ENCODE measurements at regions not wholly inside any gene's neighbourhood (a gene's known extent, or its start where the extent isn't known, plus 50 kb on each side); places are given as distances from the start of the nearest gene placed in this dataset.
A peak's percentile ranks its signal among the peaks of the same experiment; 100 is the strongest.

- DNase-seq (ENCODE audit: low read depth in 2 of 2), result no peak
These were observed 51.4 kb upstream of the KANK4 start for GRCh38 chr1:62370594-62370993.

- DNase-seq (ENCODE audit: low read depth in 2 of 2), result no peak
These were observed 52.1 kb upstream of the KANK4 start for GRCh38 chr1:62371375-62371774.

- DNase-seq (ENCODE audit: low read depth in 2 of 2), result no peak
These were observed 54.0 kb upstream of the KANK4 start for GRCh38 chr1:62373221-62373620.

GRCh38 chr1:62377043-62377562 is 57.9 kb upstream of the KANK4 start:
- no peak for DNase-seq (ENCODE audit: low read depth in 2 of 2)

GRCh38 chr1:62380181-62380580 is 56.7 kb upstream of the USP1 start:
- no peak for DNase-seq (ENCODE audit: low read depth in 2 of 2)

- no peak for DNase-seq (ENCODE audit: low read depth in 2 of 2)
These were observed 54.8 kb upstream of the USP1 start for GRCh38 chr1:62381831-62382657.

GRCh38 chr1:62382658-62382955 is 54.2 kb upstream of the USP1 start:
- no peak for DNase-seq (ENCODE audit: low read depth in 2 of 2)

- DNase-seq (ENCODE audit: low read depth in 2 of 2), result peak; percentile 90 to 91
These were observed 52.4 kb upstream of the USP1 start for GRCh38 chr1:62384276-62385005.

- DNase-seq (ENCODE audit: low read depth in 2 of 2), result no peak
These were observed 50.9 kb upstream of the USP1 start for GRCh38 chr1:62385923-62386322.

- no peak for DNase-seq (ENCODE audit: low read depth in 2 of 2)
These were observed 50.3 kb upstream of the USP1 start for GRCh38 chr1:62386351-62387121.
